ENCODE measurements at regions not wholly inside any gene's neighbourhood (a gene's known extent, or its start where the extent isn't known, plus 50 kb on each side); places are given as distances from the start of the nearest gene placed in this dataset.

DNA sequence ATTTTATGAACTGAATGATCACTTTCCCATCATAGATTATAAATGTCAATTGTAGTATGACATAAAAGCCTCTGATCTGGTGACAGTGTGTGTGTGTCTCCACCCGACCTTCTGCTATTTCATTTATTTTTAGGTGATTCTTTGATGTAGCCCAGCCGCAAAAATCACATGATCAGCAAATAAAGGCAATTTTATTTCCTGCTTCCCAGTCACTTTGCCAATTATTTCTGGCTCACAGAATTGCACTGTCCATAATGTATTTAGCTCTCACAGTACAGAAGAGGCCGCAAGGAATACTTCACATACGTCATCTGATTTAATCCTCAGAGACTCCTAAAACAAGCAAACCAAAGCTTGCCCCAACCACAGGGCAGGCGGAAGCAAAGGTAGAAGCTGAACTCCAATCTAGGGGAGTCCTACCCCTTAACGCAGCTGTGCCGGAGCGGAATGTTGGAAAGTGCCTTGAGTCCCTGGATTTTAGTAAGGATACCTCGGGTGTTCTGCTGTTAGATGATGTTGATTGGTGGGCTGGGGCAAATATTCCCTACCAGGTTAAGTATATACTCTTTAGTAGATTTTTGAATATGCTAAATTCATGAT lies 384.0 kb upstream of the IRX4 start:
- DNase-seq = no peak

DNA sequence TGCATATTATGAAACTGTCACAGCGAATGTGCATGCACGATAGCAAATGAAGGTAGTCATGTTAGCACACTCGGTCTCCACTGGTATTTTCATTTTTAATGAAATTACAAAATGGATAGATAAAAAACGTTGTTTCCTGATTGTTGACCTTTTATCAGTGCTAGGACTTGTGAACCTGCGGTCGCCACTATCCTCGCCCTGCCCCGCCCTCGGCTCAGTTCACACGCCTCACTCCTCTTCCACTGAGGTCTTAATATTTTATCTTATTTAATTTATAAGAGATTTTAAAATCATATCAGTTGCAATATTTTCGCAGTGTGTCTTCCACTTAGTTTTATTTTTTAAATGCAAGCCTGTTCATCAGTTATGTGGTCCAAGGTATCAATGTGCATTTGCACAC lies 382.6 kb upstream of the IRX4 start:
- no peak for DNase-seq

GRCh38 chr5:2263763-2264162 lies 381.0 kb upstream of the IRX4 start:
- DNase-seq = no peak

- DNase-seq = no peak
Observed at GRCh38 chr5:2262620-2263019, 379.9 kb upstream of the IRX4 start.

DNA sequence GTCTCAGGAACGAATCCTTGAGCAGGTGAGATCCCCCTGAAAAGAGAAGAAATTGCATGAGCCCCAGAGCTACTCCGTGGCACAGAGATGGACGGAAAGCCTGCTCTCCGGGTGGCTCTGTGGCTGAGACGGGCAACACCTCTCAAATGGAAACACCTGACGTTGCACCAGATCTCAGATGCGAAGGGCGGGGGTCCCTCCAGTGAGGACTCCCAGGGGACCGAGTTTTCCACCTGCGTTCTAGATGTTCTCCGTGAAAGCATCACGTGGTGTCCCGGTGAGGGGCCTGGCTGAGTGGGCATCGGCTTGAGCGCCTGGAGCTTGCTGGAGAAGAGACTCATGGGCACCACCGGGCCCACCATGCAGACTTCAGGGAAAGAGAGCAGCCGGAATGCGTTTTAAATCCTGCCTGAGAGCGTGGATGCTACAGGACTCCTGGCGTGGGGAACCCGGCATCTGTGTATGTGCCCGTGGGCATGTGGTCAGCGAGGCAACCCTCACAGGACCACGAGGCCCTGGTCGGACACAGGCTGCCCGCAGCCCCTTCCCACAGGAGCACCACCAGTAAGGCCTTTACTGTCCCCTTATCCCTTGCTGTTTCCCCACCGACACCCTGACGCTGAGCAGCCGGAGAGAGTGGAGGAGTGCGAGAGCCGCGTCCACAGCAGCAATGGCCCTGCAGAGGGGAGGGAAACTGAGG lies 378.4 kb upstream of the IRX4 start:
- no peak for DNase-seq

DNA sequence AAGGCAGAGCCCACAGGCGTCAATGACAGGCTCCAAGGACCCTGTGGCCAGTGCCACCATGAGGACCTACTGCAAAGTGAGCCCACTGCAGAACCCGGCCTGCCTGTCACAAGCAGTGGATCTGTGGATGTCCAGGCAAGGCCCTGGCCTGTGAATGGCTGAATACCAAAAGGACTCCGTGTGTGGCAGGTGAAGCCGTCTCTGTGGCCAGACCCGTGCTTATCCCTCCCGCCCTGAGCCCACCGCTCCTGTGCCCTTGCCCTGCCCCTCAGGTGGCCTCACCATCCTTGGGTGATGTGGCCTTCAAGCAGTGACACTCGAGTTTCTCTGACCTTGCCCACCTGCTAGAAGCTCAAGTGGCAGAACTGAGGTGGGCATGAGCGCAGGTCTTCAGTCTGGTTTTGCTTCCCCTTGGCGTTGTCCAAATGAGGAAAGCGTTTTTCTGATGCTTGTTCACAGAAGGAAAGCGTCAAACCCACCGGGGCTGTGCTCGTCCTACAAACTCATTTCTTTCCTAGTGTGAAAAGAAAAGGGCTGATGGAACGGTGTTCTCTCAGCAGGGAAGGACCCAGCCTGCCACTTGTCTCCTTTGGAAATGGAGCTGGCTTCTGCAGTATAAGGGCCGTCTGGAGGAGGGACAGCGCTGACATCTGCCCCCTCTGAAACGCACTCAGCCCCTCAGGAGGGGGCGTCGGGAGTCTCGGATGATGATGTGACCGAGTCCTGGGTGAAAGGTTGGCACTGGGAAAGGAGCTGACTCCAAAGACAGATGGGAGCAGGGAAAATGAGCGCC lies 377.7 kb upstream of the IRX4 start:
- DNase-seq = no peak

DNA sequence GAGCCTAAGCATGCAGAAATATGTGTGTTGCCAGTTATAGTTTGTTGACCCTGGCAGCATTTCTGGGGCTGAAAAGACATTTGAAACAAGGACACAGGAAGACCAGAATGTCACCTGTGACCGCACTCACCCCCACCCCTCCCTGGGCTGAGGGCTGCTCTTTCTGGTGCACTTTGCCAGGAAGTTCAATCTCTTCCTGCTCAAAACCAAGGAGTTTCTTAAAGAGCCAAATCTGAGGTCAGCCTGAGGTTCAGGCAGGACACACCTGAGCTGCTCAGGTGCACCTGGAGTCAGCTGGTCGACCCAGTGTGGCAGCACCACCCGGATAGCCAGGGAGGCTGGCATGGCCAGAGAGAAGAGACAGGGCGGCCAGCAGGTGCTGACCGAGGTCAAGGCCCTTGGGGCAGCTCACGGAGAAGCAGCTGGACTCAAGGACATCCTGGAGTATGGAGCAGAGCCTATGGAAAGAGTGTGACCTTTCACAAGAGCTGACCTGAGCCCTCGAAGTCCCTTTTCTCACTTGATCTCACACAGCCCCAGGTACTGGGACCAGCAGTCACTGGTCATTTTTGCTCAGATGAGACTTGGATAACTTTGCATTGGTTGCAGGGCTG lies 376.9 kb upstream of the IRX4 start:
- no peak for DNase-seq

DNA sequence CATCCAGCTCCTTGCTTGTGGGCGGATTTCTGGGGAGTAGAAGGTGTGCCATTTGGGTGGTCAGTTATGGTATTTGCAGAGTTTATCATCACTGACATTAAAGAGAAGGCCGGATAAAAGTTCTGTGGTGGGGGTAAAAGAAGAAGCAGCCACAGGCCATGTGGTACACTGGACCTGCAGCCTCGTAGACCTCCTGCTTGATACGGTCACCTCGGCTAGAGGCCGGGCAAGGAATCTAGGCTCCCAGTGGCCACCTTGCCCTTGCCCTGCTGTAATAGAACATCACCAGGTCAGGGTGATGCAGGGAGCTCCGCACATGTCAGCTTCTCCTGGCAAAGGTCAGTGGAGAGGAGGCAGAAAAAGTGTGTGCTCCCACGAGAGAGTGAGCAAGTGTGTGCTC lies 376.1 kb upstream of the IRX4 start:
- no peak for DNase-seq

- DNase-seq = no peak
Observed at GRCh38 chr5:2257326-2258244, 374.9 kb upstream of the IRX4 start.

- peak; percentile 24 for DNase-seq
Observed at GRCh38 chr5:2256691-2257280, 374.1 kb upstream of the IRX4 start.

DNA sequence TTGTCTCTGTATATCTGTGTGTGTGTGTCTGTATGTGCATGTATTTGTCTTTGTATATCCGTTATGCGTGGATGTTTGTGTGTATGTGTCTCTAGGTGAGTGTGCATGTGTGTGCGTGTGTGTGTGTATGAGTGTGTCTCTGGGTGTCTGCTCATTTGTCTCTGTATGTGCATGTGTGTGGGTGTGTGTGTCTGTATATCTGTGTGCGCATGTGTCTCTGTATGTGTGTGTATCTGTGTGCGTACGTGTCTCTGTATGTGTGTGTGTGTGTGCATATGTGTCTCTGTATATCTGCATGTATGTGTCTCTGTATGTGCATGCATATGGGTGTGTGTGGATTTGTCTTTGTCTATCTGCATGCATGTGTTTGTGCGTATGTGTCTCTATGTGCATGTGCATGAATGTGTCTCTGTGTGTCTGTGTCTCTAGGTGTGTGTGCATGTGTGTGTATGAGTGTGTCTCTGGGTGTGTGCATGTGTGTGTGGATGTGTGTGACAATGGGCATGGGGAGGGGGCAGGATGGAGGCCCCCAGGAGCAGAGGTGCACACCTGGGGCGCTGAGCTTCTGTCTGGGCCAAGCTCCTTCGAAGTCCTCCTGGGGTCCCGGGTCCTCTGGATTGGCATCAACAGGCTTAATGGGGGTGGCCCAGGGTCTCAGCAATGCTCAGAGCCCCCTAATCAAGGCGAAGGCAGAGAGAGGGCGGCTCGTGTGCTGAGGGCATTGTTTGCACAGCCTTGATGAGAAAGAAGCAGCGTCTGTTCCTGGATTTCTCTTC lies 373.4 kb upstream of the IRX4 start:
- DNase-seq = no peak

DNA sequence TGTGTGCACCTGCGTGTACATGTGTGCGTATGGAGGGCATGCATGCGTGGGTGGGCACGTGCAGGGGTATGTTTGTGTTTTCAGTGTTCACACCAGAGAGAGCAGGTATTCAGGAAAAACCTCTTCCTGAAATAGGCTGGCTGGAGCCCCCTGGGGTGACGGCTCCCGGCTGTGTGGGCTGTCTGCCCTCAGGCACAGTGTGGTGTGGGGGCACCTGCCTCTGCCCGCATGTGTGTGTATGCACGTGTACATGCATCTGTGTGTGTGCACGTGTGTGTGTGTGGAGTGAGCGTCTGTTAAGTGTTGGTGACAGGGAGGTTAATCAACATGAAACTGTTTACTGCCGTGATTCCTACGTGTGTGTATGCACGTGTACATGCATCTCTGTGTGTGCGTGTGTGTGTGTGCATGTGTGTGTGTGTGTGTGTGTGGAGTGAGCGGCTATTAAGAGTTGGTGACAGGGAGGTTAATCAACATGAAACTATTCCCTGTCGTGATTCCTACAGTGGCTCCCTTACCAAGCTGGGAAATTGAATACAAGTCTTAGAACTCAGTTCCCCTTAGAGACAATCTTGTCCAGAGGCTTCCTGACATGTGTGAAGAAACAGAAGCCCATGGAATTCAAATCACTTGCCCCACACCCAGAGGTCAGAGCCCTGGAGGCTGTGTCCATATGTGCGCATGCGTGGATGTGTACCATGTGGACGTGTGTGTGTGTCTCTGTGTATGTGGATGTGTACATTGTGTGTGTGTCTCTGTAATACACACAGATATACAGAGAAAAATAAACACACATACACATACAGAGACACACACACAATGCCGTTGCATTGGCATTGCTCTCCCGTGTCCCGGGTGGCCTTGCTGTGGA lies 372.4 kb upstream of the IRX4 start:
- no peak for DNase-seq

GRCh38 chr5:2254406-2254805 lies 371.7 kb upstream of the IRX4 start:
- DNase-seq = no peak

DNA sequence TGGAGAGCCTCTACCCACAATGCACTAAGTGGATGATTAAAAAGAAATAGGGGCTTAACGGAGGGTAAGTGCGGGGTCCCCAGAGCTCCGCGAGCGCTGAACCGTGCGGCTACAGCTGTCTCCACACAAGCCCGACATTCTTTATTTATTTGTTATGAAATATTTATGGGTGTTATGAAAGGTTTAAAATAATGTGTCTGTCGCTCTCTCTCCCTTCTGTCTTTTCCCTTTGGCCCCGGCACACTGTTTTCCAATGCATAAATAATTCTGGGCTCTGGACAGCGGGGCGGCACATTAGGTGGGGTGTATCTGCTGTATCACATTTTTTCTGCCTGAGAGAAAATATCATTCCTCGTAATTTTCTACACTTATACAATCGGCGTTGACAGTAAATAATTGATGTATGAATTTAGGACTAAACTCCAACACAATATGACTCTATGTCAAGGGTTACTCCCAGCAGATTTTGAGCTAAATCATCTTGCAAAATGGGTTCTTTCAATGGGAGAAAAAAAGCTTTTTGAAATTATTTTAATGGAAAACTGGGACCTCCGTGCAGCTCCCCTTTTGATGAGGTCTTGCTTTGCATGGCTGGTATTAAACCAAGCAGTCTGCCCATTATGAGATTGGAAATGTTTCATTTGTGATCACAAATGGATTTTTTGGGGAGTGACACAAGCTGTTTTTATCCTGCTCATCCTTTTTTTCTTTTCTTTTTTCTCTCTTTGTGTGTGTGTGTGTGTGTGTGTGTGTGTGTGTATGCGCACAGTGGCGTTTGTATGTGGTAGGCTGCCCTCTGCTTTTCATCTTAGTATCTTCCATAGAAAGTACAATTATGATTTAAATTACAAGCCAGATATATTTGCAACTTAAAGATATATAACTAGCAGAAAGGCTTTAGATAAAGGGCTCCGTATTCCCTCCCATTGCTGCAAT lies 370.6 kb upstream of the IRX4 start:
- DNase-seq = no peak

GRCh38 chr5:2251751-2252150 lies 369.0 kb upstream of the IRX4 start:
- no peak for DNase-seq

DNA sequence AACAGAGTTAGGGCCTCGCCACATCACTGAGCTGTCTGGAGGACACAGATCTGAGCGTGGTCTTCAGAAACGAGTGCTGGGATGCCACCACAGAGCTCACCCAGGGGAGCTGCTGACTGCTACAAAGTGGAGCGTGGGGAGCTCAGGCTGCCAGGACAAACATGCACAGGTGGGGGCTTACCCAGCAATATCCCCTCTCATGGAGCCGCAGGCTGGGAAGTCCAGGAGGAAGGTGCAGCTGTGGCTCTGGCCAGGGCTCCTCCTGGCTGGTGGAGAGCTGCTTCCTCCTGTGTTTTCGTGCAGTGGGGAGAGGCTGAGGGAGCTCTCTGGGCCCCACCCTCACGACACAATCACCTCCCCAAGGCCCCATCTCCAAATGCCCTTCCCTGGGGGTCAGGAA lies 368.6 kb upstream of the IRX4 start:
- DNase-seq = no peak

GRCh38 chr5:2250365-2250950 lies 367.7 kb upstream of the IRX4 start:
- no peak for DNase-seq

- no peak for DNase-seq
Observed at GRCh38 chr5:2249442-2249841, 366.7 kb upstream of the IRX4 start.

Measured in muscle of arm (tissue), 1 donor.